ENCODE measurements at regions not wholly inside any gene's neighbourhood (a gene's known extent, or its start where the extent isn't known, plus 50 kb on each side); places are given as distances from the start of the nearest gene placed in this dataset.

- 95% methylated on average over 4 of the region's 14 CpGs for WGBS (ENCODE audit: insufficient coverage)
- Mint-ChIP-seq H3K27ac (no peak overlapping the region), H3K36me3 (no peaks in the 10 kb centered on the region), H3K9me3 (peaks cover 0 to 6% (median 1%) of the 10 kb centered on the region in 7 donors), H3K4me3 (no peak overlapping the region), H3K27me3 (ENCODE audit: low read depth in 3 of 3) (peaks cover 0 to 3% (median 3%) of the 10 kb centered on the region in 3 donors), H3K4me1 (no peaks in the 10 kb centered on the region)
- no peak overlapping the region for H3K27ac ChIP-seq (ENCODE audit: low read depth in 1 of 2, low read length in 2 of 2)
- H3K36me3 ChIP-seq (replicated peaks in 1 of 2; ENCODE audit: control insufficient read depth in 1 of 2, insufficient read depth in 2 of 2, low read length in 2 of 2) = no peaks in the 10 kb centered on the region
- H3K4me1 ChIP-seq (ENCODE audit: control insufficient read depth in 1 of 2, insufficient read depth in 2 of 2, low read length in 2 of 2) = no peaks in the 10 kb centered on the region
- H3K9ac ChIP-seq (ENCODE audit: insufficient read depth, low read length, poor library complexity, severe bottlenecking) = no peak overlapping the region
- H4K20me1 ChIP-seq (ENCODE audit: insufficient read depth, low read length) = no peaks in the 10 kb centered on the region
- H3K9me3 ChIP-seq (replicated peaks in 1 of 2; ENCODE audit: control insufficient read depth in 1 of 2, insufficient read depth in 1 of 2, low read length in 2 of 2) = no peaks in the 10 kb centered on the region
- H3K27me3 ChIP-seq (ENCODE audit: control insufficient read depth in 2 of 2, insufficient read depth in 2 of 2, low read length in 2 of 2) = no peaks in the 10 kb centered on the region
- no peak for TF ChIP-seq CTCF (IDR thresholded peaks at IDR 0.05)
- intact Hi-C loops (cut with micrococcal nuclease) = no loop called here
- no peaks in the 10 kb centered on the region for H3K79me2 ChIP-seq (ENCODE audit: insufficient read depth, low read length)
- DNase-seq = no peak
- H2AFZ ChIP-seq (ENCODE audit: insufficient read depth, low read depth, low read length, poor library complexity, severe bottlenecking) = no peak overlapping the region
- no peak overlapping the region for H3K4me2 ChIP-seq (replicated peaks; ENCODE audit: extremely low read depth, low read length, poor library complexity, severe bottlenecking)
- no peak overlapping the region for H3K4me3 ChIP-seq (replicated peaks in 1 of 3; ENCODE audit: low read depth in 2 of 3, low read length in 3 of 3)
Observed at GRCh38 chr11:15300341-15300740, 185.6 kb downstream of the INSC start.

DNA sequence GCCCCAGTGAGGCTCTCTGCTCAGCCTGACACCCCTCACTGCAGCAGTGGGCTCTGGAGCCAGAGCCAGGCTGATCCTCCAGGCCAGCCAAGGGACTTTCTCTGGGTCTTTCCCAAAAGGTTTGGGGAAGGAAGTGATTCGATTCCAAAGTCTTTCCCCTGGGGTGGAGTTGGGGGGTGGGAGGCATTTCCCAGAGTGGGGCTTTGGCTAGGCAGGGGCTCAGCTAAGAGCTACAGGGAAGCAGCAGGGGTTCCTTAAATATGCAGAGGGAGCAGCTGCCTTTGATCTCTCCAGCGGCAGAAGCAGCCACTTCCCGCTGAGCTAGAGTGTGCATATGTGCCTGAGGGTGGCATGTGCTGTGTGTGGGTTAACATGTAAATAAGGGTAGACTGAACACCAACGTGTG, 192.9 kb downstream of the INSC start:
- H3K36me3 Mint-ChIP-seq = no peaks in the 10 kb centered on the region
- H3K27ac Mint-ChIP-seq = no peak overlapping the region
- intact Hi-C loops (cut with micrococcal nuclease) = no loop called here
- Histone ChIP-seq H3K9ac (ENCODE audit: insufficient read depth, low read length, poor library complexity, severe bottlenecking) (no peak overlapping the region), H3K27ac (ENCODE audit: low read depth in 1 of 2, low read length in 2 of 2) (no peak overlapping the region), H4K20me1 (ENCODE audit: insufficient read depth, low read length) (no peaks in the 10 kb centered on the region), H3K79me2 (ENCODE audit: insufficient read depth, low read length) (no peaks in the 10 kb centered on the region), H3K9me3 (replicated peaks in 1 of 2; ENCODE audit: control insufficient read depth in 1 of 2, insufficient read depth in 1 of 2, low read length in 2 of 2) (peaks cover 5 to 6% of the 10 kb centered on the region in 2 donors), H2AFZ (ENCODE audit: insufficient read depth, low read depth, low read length, poor library complexity, severe bottlenecking) (no peak overlapping the region), H3K27me3 (ENCODE audit: control insufficient read depth in 2 of 2, insufficient read depth in 2 of 2, low read length in 2 of 2) (no peaks in the 10 kb centered on the region), H3K36me3 (replicated peaks in 1 of 2; ENCODE audit: control insufficient read depth in 1 of 2, insufficient read depth in 2 of 2, low read length in 2 of 2) (no peaks in the 10 kb centered on the region), H3K4me1 (ENCODE audit: control insufficient read depth in 1 of 2, insufficient read depth in 2 of 2, low read length in 2 of 2) (no peaks in the 10 kb centered on the region), H3K4me3 (replicated peaks in 1 of 3; ENCODE audit: low read depth in 2 of 3, low read length in 3 of 3) (no peak overlapping the region), H3K4me2 (replicated peaks; ENCODE audit: extremely low read depth, low read length, poor library complexity, severe bottlenecking) (no peak overlapping the region)
- peaks cover 0 to 13% (median 7%) of the 10 kb centered on the region in 7 donors for H3K9me3 Mint-ChIP-seq
- no peaks in the 10 kb centered on the region for H3K4me1 Mint-ChIP-seq
- DNase-seq = no peak
- TF ChIP-seq CTCF (IDR thresholded peaks at IDR 0.05) = no peak
- 38% methylated on average over 4 of the region's 4 CpGs for WGBS (ENCODE audit: insufficient coverage)
- H3K27me3 Mint-ChIP-seq (ENCODE audit: low read depth in 3 of 3) = peaks cover 0 to 2% (median 2%) of the 10 kb centered on the region in 3 donors
- H3K4me3 Mint-ChIP-seq = no peak overlapping the region
